Body of pancreas (tissue), 4 donors: ENCODE measurements at regions not wholly inside any gene's neighbourhood (a gene's known extent, or its start where the extent isn't known, plus 50 kb on each side); places are given as distances from the start of the nearest gene placed in this dataset.

Source experiments
- CTCF ChIP-seq, 7 experiments: fragments of 450-650 bp in 4 of 7; fragments of 200-600 bp in 3 of 7; sonication (generic) in 3 of 7; IDR thresholded peaks; one replicate each; pipeline ENCODE4 v1.5.1; 2016 to 2019; ENCODE audit warnings: antibody characterized with exemption in 7 of 7
- POLR2A ChIP-seq, 3 donors: fragments of 450-650 bp; IDR thresholded peaks; one replicate each; pipeline ENCODE4 v1.6.1; 2016; ENCODE audit warnings: antibody characterized with exemption in 3 of 3, mild to moderate bottlenecking in 2 of 3

GRCh38 chr7:45295222-45295621 is 137.6 kb downstream of the RAMP3 start:
- TF ChIP-seq CTCF (IDR thresholded peaks at IDR 0.05): no peak
- no peak for TF ChIP-seq POLR2A (IDR thresholded peaks at IDR 0.05)
